ENCODE measurements at regions not wholly inside any gene's neighbourhood (a gene's known extent, or its start where the extent isn't known, plus 50 kb on each side); places are given as distances from the start of the nearest gene placed in this dataset.

DNA sequence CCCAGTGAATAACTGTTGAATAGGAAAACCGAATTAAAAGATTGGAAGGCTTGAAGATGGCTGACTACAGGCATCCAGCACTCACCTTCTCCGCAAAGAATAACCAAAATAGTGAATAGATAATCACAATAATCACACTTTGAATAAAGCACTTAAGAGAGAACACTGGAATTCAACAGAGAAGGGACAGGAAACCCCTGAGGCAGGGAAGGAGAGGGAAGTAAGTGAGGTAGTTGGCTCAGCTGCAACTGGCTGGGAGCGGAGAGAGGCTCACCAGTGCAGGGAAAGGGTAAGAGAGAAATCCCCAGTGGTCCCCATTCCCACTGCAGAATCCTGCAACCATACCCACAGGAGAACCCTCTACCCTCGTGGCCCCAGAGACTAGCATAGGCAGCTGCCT, 246.6 kb upstream of the NCKAP5 start:
- DNase-seq, result no peak

DNA sequence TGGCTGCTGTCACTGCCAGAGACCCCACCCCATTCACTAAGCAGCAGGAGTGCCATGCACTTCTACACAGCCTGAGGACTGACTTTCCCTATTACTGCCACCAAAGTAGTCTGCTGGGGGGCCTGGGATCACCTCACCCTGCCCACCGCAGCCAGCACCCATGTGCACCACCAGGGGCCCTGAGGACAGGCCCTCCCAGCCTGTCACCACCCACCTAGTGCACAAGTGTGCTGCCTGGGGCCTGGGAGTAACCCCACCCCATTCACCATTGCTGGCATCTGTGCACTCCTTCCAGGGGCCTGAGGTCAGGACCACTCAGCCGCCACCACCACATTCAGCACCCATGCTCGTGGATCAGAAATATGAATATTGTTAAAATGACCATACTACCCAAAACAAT, 247.8 kb upstream of the NCKAP5 start:
- no peak for DNase-seq

DNA sequence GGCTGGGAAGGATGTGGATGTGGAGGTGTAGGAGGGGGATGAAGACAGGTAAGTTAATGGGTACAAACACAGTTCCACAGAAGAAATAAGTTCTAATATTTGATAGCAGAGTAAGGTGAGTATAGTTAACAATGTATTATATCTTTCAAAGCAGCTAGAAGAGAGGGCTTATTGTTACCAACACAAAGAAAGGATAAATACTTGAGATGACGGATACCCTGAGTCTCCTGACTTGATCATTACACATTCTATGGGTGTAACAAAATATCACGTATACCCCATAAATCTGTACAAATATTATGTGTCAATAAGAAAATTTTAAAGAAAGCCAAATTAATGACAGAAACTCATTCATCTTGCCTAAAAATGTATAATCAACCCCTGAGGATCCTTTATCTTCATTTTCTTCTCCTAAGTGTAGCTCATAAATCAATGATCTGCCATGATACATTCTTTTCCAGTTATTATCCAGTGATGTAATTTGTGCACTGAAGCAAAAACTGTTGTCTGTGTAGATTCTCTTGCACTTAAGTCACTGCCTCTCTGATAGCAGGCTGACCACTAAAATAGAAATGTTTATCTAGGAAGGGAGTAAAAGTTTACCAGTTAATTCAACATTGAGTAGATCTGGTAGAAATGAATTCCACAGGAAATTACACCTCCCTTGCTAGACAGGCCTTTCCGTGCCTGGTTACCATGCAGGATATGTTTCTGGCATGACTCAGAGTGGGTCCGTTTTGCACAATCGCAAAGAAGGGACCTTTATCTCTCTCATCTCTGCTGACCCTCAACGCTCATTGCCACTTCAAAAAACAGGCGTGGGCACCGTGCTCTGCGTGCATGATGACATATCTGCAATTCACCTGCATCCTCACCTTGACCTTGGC, 249.7 kb upstream of the NCKAP5 start:
- DNase-seq, result peak; percentile 52

DNA sequence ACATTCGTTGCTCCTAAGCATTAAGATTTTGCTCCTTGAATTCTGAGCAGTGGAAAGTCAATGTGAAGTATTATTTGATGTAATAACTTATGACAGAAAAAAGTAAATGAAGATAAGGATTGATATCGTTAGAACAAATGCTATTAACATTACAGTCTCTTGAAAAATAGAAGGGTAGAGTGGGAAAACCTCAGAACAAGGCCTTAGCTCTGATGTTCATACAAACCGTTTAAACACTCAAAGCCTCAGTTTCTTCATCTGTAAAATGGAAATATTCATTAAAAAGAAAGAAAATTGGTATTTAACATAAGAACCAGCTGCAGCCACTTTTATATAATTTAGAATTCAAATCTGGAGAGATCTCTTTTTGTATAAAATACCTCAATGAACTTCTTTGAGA, 250.4 kb upstream of the NCKAP5 start:
- no peak for DNase-seq

DNA sequence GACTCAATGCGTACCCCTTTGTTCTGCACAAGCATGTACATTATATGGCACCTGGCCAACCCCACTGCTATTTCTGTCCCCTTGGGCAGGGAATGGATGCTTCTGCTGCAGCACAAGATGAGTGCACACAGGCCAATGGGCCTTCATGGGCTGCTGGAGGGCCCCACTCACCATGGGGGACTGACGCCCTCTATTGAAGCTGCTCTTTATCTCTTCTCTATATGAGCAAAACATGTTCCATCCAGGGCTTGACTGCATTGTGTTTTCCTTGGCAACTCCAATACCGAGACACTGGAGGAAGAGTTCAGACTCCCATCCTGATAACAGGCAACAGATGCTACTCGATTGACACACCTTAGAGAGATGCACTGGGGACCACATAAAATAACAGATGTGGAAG, 251.6 kb upstream of the NCKAP5 start:
- DNase-seq, result no peak

DNA sequence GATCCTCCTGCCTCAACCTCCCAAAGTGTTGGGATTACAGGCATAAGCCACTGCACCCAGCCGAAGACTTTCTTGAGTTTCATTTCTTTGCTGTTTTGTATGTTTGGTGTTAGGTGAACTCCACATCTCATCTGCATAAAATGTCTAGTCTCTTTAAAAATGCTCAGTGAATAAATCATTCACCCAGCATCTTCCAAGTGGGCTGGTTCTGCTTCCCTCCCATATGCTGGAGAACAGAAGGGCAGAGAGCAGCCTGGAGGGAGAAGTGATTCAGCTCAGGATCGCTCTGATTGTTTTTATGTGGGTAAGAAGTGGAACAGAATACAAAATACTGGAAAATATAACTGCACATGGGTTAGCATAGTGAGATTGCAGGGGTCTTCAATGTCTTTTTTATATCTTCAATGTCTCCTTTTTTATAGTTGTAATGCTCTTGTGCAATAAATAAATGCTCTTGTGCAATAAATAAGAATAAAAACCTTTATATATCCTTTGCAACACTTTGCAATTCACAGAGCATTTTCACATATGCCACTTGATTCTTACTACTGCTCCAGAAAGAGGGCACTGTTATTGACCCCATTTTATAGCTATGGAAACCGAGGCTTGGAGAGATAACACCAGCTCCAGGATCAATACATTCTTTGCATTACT, 253.0 kb upstream of the NCKAP5 start:
- DNase-seq, result no peak

DNA sequence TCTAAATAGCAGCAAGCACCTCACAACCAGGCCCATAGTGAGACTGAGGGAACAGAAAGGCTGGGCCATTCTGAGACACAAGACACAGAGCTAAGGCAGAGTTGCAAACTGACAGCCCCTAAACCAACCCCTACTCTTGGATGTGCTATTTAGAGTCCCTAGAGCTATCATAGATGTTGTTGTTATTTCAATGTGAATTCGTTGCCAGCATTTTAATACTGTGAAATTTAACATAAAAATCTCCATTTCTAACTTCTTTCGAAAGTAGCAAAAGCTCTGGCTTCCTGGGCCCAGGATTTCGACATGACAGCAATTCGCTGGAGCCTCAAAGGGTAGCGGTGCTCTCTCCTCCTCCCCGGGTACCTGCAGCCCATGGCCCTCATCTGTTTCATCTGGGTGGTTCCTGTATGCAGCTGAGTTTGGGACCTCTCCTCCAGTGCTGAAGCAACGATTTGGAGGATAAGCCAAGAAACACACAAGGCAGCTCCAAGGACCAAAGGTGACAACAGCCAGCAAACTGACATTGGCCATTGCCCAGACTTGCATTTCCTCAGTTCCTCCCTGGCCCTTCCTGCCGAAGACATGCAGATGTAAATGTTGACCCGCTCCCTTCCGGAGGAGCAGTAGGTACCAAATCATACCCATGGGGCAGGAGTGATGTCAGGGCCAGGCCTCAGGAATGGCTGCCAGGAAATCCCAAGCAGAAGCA, 254.4 kb upstream of the NCKAP5 start:
- no peak for DNase-seq

DNA sequence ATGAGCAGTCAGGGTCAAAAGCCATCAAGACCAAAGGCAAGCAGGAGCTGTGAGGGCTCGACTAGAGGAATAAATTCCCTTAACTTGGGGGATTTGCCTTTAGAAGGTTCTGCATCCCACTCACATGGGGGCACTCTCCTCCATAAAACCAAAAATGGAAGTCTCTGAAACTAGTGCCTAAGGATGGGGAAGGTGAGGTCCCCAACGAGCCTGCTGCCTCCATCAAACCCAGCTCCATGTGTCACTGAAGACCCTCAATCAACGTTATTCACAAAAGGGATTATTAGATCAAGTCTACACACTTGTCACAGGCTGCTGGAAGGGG, 254.9 kb upstream of the NCKAP5 start:
- no peak for DNase-seq

DNA sequence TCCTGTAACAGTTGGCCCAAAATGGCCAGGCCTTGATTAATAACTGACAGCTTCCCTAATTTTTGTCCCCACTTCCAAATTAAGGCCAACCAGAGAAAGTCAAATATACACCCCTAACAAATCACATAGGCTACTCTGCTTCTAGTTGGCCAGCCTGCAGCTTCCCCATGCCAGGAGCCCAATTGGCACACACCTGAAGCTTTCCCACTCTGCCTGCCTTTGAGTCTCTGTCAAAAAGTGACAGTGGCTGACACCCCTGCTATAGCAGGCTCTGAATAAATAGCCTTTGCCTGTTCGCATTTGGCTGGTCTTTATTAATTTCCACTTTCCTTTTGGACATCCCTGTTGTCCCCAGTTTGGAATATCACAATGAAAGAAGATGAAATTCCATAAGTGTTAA, 256.6 kb upstream of the NCKAP5 start:
- DNase-seq, result no peak

DNA sequence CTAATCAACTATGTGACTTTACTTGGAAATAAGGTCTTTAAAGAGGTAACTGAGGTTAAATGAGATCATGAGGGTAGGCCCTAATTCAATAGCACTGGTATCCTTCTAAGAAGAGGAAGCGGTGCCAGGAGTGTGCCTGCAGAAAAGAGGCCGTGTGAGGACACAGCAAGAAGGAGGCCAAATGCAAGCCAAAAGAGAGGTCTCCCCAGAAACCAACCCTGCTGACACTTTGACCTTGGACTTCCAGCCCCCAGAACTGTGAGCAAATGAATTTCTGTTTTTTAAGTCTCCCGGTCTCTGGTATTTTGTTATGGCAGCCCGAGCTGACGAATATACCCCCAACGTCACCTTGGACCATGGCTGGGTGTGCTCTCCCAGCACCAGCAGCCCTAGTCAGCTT, 257.5 kb upstream of the NCKAP5 start:
- no peak for DNase-seq

DNA sequence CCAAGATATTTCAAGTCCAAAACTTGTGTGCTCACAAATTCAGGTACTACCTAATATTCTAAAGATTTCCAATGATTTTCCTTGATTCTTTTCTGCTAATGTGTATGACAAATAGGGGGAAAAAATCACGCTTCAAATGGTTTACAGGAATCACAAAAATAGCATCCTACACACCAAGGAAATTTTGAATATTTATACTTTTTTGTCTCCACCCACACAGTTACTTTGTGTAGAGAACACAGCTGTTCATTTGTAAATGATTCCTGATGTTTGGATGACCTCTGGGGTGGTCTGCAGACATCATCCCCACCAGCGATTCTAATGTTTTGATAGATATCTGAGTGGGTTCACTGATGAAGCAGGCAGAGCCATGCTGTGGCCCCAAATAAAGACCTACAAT, 260.6 kb upstream of the NCKAP5 start:
- DNase-seq, result no peak

DNA sequence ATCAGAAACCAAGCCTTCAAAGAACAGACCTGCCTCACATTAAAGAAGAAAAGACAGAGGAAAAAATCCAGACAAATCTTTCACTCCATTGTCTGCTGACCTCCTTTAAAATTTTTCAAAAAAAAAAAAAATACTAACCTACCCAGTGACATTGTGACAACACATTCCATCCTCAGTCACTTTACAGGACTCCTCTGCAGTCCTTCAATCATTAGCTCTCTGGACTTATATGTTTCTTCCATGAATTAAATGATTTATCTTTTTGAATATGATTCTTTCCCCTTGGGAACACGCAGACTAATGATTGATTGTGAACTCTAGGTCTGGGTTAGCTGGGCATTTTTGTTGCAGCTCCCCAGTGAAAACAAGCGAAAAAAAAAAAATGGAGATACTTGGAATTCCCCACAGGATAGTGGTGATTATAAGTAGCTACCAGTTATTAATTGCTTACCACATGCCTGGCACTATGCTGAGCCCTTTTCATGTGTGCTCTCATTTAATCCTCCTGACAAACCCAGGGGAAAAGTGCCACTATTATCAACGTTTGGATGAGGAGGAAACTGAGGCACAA, 261.3 kb upstream of the NCKAP5 start:
- DNase-seq, result no peak

DNA sequence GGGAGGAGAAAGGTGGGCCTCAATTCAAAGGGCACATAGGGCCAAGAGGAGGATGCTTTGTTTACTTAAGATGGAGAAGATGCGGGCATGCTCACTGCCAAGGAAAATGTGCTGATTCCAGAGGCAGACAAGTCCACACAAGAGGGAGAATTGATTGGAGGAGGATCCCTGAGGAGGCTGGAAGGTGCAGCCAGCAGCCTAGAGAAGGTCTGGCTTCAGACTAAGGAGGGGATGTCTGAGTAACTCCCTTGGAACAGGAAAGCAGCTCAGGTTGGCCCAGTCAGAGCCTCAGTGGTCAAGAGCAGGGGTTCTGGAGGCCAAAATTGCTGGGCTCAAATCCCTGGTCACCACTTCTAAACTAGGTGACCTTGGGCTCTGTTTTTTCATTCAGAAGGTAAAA, 265.5 kb upstream of the NCKAP5 start:
- DNase-seq, result no peak

DNA sequence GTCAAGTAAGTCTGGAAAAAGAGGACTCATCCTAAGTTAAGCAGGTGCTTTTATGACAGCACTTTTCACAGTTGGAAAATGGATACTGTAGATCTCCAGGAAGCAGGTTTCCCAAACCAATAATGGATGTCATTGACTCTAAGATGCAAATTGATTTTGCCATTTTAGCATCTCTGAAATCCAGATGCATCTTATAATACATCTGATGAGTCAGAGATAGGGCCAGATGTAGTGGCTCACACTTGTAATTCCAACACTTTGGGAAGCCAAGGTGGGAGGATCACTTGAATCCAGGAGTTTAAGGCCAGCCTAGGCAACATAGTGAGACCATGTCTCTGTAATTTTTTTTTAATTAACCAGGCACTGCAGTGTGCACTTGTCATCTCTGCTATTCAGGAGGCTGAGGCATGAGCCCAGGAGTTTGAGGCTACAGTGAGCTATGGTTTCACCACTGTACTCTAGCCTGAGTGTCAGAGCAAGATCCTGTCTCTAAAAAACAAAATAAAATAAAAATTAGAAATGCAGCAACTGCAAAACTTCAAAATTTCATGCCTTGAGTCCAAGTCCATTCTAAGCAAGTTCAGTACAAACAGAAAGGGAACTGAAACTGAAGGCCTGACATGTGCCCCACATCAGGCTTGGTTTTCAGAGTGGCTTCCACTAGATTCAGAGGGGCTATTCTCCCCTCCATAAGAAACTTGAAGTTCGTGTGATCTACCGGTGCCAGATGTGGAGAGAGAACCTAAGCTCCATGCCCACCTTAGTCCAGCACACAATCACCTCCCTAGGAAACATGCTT, 267.8 kb upstream of the NCKAP5 start:
- DNase-seq, result no peak

DNA sequence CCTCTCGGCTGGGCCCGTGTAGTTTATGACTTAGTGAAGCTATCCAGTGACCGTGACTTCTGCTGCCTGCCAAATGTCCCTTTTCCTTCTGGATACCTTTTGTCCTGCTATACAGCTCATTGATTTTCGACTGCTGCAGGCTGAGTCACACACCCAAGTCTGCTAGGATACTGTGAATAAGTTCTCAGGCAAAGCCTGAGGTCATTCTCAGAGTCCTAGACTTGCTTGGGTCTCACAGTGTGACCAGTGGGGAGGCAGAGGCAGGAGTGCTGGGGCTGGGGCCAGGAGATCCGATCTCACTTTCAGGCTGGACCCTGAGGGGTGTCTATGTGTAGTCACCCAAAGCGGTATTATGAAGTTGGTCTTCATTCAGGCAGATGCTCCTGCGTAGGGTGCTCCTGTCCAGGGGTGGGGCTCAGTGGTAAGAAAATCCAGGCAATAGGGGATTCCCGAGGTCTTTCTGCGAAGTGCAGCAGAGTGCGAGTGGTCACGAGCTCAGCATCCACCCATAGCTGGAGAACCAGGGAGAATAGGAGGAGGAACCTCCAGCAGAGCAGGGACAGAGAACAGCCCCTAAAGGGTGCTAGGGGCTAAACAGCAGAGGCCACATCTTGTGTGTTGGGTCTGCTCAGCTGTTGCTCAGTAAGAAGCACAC, 268.6 kb upstream of the NCKAP5 start:
- DNase-seq, result no peak

DNA sequence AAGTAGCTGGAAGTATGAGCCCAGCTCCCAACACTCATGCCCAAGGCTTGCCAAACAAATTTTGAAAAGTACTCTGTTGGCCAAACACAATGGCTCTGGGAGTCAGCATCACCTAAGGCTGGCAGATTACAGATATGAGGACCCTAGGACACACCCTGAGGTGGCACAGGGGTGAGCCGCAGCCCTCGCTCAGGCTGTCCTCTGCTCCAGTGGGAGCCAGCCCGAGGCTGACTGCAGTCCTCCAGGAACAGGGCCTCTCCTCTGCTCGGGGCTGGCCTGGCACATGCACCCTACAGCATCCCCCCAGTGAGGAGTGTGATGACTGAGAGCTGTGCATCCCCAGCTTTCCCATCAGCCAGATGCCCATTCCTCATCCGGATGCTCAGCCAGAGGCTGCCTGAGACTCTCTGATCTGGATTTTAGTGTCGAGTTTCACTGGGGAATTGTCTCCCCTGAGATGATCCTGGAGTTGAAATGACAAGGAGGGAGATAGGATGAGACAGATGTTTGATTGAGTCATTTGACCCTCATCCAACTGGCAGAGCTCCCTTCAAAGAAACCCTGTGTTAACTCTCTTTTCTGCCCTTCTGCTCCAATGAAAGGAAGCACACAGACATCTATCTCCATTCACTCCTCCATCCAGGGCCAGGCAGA, 269.3 kb upstream of the NCKAP5 start:
- DNase-seq, result no peak

DNA sequence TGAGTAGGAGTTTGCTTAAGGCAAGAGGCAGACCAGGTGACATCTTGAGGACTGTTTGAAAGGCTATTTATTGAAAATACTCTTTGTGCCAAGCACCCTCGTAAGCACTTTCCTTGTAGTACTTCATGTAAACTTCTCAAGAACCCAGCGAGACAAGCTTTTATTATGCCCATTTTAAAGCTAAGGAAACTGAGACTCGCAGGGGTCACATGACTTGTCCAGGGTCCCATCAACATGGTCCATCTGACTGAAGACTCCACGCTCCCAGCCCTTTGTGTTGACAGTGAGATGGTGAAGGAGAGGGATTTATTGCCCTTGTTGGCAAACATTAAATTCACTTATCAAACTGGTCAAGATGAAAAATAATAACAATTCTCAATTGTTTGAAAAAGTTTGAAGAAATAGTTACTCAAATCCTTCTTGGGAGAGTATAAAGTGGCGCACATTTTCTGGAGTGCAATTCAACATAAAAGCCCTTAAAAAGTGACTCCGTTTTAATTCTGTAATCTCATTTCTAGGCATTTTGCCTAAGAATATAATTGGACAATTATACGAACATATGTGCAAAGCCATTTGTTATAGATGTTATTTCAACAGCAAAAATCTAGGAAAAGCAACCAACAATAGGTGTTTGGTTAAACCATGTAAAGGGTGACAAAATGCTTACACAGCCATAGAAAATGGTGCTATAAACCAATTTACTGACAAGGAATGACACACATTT, 270.5 kb upstream of the NCKAP5 start:
- no peak for DNase-seq

DNA sequence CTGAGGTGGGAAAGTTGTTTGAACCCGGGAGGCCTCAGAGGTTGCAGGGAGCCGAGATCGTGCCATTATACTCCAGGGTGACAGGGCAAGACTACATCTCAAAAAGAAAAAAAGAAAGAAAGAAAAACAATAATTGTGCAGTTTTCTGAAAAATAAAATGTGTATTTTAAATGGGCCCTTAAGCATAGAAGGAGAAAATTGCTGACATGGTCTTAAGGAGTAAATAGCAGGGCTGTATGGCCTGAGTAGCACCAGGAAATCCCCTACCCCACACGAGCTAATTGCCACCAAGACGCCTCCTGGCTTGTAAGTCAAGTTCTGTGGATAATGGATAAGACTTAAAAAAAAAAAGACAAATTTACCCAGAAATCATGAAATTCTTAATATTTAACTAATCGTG, 271.4 kb upstream of the NCKAP5 start:
- no peak for DNase-seq

DNA sequence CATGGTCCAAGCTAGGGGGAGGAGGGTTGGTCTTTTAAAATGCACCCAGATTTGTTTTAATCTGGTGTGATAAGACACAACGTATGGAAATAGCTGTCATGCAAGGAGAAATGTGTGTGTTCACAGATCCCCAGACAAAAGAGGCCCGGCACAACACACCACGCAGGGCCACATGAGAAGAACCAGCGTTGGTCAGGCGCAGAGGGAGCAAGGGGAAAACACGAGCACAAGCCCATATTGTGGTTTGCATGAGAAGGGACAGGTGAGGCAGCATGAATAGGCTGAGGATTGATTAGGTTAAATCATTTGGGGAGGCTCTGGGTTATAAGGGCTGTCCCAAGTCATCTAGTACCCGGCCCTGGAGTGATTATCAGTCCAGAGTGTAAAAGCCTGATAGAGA, 272.5 kb upstream of the NCKAP5 start:
- DNase-seq, result no peak

DNA sequence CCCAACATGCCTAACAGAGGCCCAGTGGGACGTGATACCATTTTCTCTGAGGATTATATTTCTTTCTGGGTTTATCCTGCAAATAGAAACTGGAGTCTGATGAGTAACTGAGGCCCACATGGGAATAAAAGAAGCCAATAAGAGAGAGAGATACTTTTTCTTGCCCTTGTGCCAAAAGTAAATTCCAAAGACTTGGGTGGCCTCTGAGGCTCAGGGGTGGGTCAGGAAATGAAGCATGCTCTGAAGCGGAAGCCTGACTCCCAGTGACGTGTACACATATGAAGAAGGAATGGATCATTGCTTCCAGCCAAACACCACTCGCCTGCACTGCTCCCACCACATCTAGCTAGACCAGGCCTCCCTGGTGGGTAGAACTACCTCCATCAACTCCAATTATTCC, 273.6 kb upstream of the NCKAP5 start:
- DNase-seq, result no peak

DNA sequence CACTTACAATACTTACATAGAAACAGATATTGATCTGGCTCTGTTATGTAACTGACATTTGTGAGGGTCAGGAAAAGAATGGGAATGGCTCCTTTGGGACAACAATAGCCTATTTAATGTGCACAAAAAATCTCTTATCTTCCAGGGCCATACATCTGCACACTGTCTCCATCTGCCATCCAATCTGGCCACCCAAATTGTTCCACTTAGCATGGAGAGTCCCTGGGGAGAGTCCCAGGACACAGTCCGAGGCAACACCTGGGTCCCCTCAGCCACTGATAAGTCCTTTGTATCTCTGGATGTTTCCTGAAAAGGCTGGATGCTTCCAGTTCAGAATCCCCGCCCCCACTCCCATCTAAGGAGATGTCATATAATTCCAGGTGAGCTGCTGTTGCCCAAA, 274.2 kb upstream of the NCKAP5 start:
- no peak for DNase-seq
